Astrocyte of the spinal cord (primary cell): ENCODE measurements at regions not wholly inside any gene's neighbourhood (a gene's known extent, or its start where the extent isn't known, plus 50 kb on each side); places are given as distances from the start of the nearest gene placed in this dataset.

Source experiments
- DNase-seq: peaks from one replicate; pipeline ENCODE4 v3.0.0; 2011; ENCODE audit warnings: low read depth, low spot score
- H3K4me3 ChIP-seq: 2 replicates; pipeline ENCODE4 v1.5.1; 2011; ENCODE audit warnings: low read depth, mild to moderate bottlenecking, low read length, moderate library complexity
- in situ Hi-C: cut with HindIII; loops from 2 replicates; pipeline ENCODE4 v1.10.0; 2017; ENCODE audit warnings: low sequenced_read_pairs
- TF ChIP-seq, protein P1 (sequence below): IDR thresholded peaks from 2 replicates; pipeline ENCODE4 v1.5.1; 2012; ENCODE audit warnings: low read depth, mild to moderate bottlenecking, low read length, inconsistent platforms

DNA sequence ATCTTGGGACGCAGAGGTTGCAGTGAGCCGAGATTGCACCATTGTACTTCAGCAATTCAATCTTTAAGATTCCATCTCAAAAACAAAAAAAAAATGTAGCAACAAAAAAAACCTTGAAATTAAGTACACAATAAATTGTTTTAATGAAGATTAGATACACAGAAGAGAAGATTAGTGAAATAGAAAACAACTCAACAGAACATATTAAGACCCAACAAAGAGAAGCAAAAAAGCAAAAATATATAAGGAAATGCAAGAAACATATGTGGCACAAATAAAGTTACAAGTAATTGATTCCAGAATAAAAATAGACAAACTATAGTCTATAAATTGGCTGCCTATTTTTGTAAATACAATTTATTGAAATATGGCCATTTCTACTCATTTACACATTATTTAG is 445.2 kb downstream of the EPM2A start:
- DNase-seq, result no peak
- H3K4me3 ChIP-seq, result no peak overlapping the region
- TF ChIP-seq, protein P1, sequence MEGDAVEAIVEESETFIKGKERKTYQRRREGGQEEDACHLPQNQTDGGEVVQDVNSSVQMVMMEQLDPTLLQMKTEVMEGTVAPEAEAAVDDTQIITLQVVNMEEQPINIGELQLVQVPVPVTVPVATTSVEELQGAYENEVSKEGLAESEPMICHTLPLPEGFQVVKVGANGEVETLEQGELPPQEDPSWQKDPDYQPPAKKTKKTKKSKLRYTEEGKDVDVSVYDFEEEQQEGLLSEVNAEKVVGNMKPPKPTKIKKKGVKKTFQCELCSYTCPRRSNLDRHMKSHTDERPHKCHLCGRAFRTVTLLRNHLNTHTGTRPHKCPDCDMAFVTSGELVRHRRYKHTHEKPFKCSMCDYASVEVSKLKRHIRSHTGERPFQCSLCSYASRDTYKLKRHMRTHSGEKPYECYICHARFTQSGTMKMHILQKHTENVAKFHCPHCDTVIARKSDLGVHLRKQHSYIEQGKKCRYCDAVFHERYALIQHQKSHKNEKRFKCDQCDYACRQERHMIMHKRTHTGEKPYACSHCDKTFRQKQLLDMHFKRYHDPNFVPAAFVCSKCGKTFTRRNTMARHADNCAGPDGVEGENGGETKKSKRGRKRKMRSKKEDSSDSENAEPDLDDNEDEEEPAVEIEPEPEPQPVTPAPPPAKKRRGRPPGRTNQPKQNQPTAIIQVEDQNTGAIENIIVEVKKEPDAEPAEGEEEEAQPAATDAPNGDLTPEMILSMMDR, result no peak
- in situ Hi-C loops, result no loop called here

DNA sequence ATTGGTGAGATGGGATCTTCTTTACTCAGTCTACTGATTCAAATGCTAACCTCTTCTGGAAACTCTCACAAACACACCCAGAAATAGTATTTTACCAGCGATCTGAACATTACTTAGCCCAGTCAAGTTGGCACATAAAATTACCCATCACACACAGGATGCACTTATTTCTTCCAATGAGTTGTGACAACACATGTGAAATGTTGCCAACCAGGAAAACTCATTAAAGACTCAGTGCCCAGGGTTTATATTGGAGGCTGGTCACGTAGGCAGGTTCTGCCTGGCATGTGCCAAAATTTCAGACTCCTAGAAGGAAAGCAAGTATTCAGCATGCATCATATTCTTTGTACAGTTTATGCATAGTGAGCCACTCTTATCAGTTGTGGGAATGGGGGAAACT is 443.3 kb downstream of the EPM2A start:
- TF ChIP-seq, protein P1, result no peak
- H3K4me3 ChIP-seq, result no peak overlapping the region
- DNase-seq, result no peak
- in situ Hi-C loops, result no loop called here

DNA sequence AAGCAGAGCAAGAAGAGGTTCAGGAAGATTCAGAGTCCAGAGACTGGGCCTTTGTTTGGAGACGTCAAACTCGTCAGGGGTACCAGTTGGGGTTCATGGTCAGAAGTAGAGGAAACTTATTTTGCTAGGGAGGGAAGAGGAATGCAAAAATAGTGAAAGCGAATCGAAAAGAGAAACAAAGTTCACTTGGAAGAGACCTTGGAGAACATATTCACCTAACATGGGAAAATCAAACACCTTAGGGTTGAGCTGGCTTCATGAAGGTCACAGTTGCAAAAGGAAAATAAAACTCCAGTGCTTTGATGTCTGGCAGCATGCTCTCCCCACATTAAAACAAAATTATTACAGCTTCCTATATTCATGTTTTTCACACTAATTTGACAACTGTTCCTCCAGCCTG is 440.4 kb downstream of the EPM2A start:
- no peak overlapping the region for H3K4me3 ChIP-seq
- in situ Hi-C loops, result no loop called here
- TF ChIP-seq, protein P1, result no peak
- no peak for DNase-seq

DNA sequence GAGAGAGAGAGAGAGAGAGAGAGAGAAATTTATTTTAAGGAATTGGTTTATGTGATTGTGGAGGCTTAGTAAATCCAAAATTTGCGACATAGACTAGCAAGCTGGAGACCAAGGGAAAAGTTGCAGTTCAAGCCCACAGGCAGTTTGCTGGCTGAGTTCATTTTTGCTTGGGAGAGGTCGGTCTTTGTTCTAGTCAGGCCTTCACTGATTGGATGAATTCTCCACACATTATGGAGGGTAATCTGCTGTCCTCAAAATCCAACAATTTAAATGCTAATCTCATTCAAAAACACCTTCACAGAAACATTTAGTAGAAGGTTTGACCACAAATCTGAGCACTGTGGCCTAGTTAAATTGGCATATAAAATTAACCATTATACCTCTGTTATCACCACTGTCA is 439.6 kb downstream of the EPM2A start:
- no peak for DNase-seq
- H3K4me3 ChIP-seq, result no peak overlapping the region
- in situ Hi-C loops, result no loop called here
- TF ChIP-seq, protein P1, result no peak

DNA sequence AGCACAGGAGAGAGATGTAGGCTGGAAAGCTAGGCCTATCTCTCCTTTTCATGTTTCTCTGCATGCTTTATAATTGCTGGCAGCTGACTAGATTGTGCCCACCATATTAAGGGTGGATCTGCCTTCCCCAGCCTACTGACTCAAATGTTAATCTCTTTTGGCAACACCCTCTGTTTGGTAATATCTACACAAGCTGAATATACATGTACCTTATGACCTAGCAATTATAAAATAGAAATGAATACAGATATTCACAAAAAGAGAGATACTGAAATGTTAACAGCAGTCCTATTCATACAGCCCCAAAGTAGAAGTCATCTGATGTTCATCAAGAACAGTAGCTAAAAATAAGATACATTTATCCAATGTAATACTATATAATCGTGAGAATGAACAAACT is 429.6 kb downstream of the EPM2A start:
- in situ Hi-C loops, result no loop called here
- DNase-seq, result no peak
- TF ChIP-seq, protein P1, result no peak
- no peak overlapping the region for H3K4me3 ChIP-seq

DNA sequence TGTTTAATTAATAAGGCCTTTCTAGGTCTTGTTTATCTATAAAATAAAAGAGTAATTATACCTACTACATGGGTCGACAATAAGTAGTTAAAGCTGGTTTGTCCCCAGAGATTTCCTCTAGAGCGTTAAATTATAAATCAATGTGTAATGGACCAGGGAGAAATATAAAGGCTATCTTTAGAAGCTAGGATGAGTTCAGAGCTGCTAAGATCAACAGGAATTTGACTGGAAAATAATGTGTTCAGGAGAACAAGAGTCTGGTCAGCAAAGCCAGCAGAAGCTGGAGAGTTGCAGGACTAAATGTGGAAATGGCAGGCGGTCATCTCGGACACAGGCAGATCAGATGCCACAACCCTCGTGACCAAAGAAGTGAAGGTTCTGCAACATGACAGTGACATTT is 428.8 kb downstream of the EPM2A start:
- TF ChIP-seq, protein P1, result no peak
- in situ Hi-C loops, result no loop called here
- DNase-seq, result no peak
- H3K4me3 ChIP-seq, result no peak overlapping the region
